ENCODE measurements at regions not wholly inside any gene's neighbourhood (a gene's known extent, or its start where the extent isn't known, plus 50 kb on each side); places are given as distances from the start of the nearest gene placed in this dataset.

DNA sequence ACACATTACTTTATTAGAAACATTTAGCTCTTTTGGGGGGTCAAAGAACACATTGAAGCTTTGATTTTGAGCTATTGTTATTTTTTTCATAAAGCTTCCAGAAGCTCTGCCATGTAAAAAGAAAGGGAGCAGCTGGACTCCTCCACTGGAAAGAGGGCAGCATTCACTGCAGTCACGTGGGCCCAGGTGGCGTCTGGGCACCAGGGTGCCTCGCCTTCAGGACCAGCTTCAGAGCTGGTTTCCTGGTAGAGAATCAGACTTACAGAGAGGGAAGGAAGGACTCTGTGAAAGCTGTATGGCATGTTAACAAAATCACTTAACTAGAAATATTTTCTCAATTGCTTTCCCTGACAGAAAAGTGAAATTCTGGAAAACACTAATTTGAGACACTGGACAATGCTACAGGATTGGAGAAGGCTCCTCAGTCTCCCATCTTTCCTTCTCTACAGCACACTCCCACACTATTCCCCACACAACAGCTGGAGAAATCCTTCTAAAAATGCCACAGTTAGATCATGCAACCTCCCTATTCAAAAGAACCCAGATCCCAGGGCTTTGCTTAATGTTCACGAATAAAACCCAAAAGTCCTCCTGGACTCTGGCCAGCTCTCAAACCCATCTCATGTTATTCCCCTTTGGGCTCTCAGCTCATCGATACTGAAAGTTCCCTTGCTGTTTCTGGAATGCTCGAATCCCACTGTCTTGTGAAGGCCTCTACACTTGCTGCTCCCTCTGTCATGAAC is 83.2 kb downstream of the NFKBIZ start:
- no peak overlapping the region for H3K27ac ChIP-seq
- TF ChIP-seq, protein P1, sequence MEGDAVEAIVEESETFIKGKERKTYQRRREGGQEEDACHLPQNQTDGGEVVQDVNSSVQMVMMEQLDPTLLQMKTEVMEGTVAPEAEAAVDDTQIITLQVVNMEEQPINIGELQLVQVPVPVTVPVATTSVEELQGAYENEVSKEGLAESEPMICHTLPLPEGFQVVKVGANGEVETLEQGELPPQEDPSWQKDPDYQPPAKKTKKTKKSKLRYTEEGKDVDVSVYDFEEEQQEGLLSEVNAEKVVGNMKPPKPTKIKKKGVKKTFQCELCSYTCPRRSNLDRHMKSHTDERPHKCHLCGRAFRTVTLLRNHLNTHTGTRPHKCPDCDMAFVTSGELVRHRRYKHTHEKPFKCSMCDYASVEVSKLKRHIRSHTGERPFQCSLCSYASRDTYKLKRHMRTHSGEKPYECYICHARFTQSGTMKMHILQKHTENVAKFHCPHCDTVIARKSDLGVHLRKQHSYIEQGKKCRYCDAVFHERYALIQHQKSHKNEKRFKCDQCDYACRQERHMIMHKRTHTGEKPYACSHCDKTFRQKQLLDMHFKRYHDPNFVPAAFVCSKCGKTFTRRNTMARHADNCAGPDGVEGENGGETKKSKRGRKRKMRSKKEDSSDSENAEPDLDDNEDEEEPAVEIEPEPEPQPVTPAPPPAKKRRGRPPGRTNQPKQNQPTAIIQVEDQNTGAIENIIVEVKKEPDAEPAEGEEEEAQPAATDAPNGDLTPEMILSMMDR (IDR thresholded peaks at IDR 0.05) = no peak
- DNase-seq (ENCODE audit: low spot score) = no peak

DNA sequence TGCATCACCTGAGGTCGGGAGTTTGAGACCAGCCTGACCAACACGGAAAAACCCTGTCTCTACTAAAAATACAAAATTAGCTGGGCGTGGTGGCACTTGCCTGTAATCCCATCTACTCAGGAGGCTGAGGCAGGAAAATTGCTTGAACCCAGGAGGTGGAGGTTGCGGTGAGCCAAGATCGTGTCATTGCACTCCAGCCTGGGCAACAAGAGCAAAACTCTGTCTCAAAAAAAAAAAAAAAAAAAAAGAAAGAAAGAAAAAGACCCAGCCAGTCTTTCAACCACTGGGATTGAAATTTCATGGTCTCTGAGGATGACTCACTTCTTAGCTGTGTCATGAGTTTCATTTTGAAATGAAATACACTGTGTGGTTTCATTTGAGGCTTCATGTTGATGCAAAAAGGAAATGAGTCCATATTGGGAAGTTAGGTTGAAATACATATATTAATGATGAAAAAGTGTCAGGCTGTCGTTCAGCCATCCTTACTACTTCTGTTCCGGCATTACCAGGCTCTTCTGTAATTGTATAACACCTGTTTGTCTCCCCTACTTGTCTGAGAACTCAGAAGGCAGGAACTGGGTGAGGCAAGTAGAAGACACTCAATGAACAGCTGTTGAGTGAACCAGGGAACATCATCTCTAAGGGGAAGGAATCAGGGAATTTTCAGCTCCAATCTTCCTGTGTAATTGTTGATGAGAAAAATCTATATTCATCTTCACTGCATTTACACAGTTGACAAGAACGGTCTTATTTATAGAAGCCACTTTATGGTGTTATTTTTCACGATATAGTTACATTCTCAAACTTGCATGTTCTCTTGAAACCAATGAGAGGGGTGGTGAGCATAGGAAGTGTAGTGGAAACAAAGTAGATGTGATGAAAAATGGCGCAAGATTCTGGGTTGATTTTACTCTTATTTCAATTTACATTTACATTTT is 87.4 kb downstream of the NFKBIZ start:
- Histone ChIP-seq H3K27ac (peak overlapping the region in 1 of 2 donors; percentile 41), H3K4me3 (no peak overlapping the region)
- DNase-seq (ENCODE audit: low spot score) = no peak
- TF ChIP-seq, protein P1 (IDR thresholded peaks at IDR 0.05) = no peak

More for the DNA sequence above, 83.2 kb downstream of the NFKBIZ start:
- H3K4me3 ChIP-seq = no peak overlapping the region

DNA sequence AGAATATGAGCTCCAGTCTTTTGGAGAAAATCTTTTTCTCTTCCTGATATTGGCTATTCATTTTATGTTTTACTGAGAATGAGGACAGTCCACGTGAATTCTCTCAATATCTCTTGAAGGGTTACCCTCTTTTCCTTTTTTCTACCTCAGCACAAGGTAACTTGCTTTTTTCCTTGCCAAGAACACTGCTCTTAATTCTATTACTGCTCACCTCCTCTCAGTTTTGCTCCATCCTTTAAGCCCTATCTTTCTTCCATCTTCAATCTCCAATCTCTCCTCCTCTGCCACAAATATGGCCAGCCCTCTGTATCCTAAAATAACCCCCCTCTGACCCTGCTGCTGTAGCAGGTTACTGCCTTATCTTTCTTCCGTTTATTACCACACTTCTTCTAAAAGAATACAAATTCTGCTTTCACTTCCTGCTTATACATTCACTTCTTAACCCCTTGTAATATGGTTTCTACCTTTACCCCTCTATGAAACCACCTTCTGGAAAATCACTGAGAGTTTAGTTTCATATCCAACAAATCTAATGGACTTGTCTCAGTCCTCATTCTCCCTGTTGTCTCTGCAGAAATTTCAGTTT is 89.0 kb downstream of the NFKBIZ start:
- Histone ChIP-seq H3K4me3 (no peak overlapping the region), H3K27ac (no peak overlapping the region)
- DNase-seq (ENCODE audit: low spot score) = no peak
- TF ChIP-seq, protein P1 (IDR thresholded peaks at IDR 0.05) = no peak

DNA sequence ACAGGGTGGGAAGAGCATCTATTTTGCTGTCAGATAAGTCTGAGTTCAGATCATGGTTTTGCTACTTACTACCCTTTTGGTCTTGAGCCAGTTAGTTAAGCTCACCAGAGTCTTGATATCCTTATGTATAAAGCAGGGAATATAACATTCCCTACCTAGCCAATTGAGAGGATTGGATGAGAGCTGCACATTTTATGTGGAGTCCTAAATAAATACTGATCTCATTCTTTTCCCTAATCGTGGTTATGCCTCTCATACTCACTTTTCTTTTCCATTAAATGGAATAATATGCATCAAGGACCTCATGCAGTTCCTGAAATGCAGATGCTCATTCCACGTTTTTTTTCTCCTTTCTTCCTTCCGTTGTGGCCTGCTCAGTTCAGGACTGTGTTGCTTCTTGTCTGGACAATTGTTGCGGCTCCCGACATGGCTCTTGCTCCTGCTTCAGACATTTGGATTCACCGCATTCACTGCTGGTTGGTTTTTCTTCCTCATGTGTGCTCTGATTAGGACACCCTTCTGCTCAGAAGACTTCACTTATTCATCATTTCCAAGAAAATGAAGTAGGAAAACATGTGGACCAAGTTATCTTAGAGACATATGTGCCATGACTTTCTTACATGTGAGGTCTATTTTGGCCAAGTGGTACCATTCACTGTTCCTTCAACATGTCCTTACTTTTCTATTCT is 90.2 kb downstream of the NFKBIZ start:
- H3K27ac ChIP-seq = no peak overlapping the region
- DNase-seq (ENCODE audit: low spot score) = no peak

DNA sequence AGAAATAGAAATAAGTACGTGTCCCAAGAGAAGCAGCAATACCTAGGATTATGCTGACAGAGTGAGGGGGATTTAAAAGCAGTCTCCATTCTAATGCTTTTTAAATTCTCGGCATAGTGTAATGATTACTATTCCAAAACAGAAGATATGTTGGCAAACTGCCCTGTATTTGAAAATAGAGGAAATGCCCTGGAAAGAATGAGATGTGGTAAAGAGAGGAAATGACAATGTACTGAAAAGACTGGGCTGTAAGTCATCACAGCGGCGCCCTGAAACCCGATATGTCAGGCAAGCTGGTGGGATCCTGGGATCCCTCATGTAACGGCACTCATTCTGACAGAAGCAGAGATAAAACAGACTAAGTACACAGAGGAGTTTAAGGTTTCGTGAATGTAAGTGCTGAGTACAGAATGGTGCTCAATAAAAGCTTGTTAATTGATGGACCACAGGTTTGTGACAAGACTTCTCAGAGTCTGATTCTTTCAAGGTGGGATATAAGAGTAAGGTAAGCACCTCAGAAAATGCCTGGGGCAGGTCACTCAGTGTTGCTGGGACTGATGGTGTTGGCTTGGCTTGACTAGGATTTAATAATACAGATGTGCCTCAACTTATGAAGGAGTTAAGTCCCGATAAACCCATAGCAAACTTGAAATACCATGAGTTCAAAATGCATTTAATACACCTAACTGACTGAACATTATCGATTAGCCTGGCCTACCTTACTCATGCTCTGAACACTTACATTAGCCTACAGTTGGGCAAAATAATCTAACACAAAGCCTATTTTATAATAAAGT is 91.4 kb downstream of the NFKBIZ start:
- DNase-seq (ENCODE audit: low spot score) = no peak
- peak overlapping the region; percentile 0 for H3K4me3 ChIP-seq
- TF ChIP-seq, protein P1 (IDR thresholded peaks at IDR 0.05) = no peak
- H3K27ac ChIP-seq = peak overlapping the region in 1 of 2 donors; percentile 39

More for the DNA sequence above, 90.2 kb downstream of the NFKBIZ start:
- TF ChIP-seq, protein P1 (IDR thresholded peaks at IDR 0.05) = no peak
- no peak overlapping the region for H3K4me3 ChIP-seq
